SKM-1 treated with dmso at 0.1 percent for 144 hours (cell line): ENCODE measurements at regions not wholly inside any gene's neighbourhood (a gene's known extent, or its start where the extent isn't known, plus 50 kb on each side); places are given as distances from the start of the nearest gene placed in this dataset.

Experiments
- DNase-seq: peaks from one replicate; lab custom pipeline; 2025; ENCODE audit not compliant: unreplicated experiment; lab: John Stamatoyannopoulos, UW

GRCh38 chr10:78426181-78426580 lies 392.5 kb downstream of the RPS24 start:
- DNase-seq, result no peak

DNA sequence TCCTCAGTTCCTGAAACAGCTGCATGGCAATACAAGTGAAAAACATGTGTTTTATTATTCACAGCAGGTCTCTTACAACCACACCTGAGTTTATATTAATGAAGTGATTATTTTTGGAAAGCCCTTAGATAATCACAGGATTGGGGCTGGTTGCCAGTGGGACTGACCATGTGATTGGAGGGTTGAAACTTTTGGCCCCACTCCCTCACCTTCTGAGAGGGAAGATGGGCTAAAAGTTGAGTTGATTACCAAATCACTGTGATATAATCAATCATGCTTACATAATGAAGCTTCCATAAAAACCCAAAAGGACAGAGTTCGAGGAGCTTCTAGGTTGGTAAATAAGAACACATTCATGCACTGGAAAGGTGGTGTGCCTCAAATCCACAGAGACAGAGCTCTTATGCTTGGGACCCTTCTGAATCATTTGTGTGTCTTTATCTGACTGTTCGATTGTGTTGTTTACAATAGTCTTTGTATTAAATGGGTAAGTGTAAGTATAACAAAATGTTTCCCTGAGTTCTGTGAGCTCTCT lies 393.9 kb downstream of the RPS24 start:
- no peak for DNase-seq

- DNase-seq, result no peak
These were observed 394.9 kb downstream of the RPS24 start for GRCh38 chr10:78428579-78428978.

DNA sequence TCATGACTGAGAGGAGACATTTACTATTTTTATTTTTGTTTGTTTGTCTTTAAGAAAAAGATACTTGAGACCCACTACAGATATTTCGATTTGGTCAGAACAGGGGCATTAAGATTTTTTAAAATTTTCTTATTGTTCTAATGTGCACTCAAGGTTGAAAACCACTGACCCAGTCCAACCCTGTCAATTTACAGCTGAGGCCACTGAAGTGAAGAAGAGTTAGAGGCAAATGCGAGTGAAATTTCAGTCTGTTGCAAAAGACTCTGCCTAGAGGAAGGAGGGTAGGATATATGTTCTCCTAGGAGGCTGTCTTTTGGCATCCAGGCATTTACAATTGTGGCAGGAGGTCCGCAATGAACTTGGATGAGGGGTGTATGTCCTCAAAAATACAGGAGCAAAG lies 396.3 kb downstream of the RPS24 start:
- no peak for DNase-seq

- no peak for DNase-seq
These were observed 398.9 kb downstream of the RPS24 start for GRCh38 chr10:78432583-78432982.

DNA sequence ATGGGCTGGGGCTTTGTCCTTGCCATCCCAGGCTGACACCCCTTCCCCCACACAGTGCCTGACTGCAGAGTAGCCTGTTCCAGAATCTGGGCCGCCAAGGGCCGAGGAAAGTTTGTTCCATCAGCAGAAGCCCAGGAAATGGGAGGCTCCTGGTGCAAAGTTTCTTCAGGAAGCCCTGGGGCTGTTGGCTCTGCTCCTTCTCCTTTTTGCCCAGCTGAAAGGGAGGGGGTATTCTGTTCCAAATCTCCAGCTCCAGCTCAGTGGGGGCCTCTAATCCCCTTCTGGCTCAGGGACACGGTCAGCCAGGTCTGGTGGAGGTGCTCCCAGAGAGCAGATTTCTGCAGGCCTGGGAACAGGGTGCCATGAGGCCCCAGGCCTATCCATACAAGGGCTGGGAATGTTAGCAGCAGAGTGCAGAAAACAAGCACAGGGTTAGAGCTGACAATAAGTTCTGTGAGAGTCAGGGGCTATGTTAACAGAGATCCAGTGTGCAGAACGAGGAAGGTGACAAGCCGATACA lies 399.5 kb downstream of the RPS24 start:
- no peak for DNase-seq

DNA sequence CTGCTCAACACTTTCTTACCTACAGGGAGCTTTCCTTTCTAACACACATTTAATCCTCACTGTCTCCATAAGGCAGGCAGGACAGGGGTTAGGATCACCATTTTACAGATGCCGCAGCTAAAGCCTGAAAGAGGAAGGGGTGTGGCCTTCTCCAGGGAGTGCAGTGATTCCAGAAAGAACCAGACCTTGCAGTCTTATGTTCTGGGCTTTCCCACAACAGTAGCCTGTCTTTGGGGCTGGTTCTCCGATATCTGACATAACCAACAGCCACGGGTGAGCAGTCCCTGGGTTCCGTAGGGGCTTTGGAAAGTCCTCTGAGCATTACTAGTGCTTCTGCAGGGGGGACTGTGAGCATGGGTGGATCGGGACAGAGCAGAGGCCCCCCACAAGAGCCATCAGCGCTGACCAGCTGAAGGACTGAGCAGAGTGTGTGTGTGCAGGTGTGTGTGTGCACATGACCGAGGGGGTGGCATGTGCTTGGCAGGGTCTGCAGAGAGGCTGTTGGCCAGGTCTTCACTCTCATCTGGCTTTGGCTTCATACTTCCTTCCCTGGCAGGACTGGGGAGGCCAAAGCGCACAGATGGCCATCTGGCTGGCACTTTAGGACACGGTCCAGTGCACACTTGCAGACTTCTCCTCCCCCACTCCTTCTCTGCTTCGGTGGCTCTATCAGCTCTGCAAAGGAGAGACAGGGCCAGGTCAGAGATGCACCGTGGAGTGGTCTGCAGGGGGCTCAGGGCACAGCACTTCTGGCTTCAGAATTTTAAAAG lies 400.3 kb downstream of the RPS24 start:
- no peak for DNase-seq

DNA sequence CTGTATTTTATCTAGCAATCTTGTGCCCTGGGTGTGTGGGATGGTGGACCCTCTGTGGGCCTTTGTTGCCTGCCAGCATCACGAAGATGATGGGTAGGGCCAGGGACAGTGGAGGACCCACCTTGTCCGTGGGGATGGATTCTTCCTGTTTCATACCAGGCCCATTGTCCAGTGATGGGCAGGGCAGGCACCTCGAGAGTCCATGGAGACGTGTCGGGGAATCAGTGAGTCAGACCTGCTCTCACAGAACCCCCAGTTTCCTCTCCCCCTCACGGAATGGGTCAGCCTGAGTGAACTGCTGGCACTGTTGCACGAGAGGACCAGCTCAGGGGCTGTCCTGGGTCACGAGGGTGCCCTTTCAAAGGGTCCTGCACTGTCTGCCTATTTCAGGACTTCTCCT lies 401.2 kb downstream of the RPS24 start:
- no peak for DNase-seq

DNA sequence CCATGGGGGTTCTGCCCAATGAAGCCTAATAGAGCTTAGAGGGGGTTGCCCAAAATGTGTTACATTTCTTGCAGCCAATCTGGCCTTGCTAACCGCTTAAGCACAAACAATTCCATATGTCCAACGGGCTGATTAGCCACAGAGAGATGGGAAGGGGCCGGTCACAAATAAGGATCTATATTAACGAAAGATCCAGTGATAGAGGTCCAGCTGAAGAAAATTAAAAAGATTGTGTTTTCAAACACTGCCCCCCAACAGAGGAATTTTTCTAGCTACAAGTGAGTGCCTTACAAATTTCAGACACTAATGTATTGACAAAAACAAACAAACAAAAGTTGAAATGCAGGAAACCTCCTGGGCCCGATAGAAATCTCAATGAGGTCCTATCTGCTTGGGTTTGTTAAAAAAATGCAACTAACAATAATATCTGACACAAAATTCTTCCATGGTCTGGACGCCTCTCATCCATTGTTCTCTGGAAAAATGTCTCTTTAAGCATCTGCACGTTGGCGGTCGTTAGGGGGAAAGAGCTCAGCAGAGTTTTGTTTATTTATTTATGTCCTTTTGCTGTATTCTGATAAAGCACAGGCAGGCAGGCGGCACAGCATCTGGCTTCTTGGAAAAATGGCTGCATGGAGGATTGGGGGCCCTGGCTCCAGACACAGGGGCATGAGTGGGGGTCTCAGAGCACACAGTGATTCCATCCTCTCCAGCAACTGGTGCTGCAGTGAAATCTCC lies 402.0 kb downstream of the RPS24 start:
- no peak for DNase-seq

DNA sequence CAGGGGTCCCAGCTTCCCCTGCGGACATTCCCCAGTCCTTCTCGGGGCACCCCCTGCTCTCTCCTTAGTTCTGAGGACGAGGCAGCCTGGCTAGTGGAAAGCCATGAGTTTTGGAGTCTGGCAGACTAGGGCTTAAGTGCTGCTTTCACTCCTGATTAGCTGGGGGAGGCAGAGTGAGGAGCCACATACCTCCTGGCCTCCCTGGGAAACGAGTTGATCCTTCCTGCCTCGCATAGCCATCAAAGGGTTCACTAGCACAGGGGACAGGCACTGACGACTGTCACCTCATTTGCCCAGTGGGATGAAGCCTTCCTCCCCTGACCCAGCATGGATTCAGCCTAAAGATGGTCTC lies 402.5 kb downstream of the RPS24 start:
- no peak for DNase-seq

DNA sequence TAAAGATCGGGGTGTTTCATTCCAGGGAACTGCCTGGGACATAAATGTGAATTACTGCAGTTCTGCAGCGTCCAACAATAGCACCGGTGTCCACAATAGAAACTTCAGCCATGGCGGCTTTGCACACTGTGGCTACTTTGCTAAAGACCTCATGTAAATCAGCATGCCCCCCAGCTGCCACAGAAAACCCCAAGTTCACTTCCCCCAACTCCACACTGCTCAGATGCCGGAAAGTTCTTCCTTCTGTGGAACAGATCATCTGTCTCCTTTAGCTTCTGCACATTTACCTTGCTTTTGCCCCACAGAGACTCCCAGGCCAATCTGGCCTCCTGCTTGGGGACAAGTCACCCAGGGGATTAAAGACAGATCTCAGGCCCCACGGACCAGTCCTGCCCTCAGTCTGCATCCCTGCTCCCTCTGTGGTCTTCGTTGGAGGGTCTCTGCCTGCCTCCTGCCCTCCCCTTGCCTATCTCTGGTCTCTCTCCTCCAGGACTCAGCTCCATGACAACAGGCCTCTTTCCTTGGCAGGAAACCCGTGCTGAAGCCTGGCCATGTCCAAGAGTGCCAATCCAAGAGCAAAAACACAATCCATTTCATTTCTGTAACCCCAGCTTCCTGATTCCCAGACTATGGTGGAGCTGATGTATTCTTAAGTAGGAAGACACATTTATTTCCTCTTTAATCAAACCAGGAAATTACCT lies 403.2 kb downstream of the RPS24 start:
- no peak for DNase-seq

DNA sequence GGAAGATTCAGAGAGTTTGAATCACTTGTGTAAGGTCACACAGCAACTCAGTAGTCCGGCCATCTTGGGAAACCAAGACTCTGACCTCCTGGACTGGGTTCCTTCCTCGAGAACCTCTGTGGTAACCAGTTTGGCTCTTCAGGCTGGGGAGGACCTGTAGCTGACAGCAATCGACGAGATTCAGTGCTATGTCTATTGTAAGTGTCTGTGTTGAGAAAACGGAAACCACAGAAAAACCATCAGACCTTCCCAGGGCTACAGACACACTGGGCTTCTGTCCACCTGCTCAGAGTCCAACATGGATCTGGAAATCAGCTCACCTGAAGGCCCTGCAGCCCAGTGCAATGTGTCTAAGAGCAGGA lies 403.7 kb downstream of the RPS24 start:
- no peak for DNase-seq

- no peak for DNase-seq
These were observed 404.6 kb downstream of the RPS24 start for GRCh38 chr10:78437998-78438906.

DNA sequence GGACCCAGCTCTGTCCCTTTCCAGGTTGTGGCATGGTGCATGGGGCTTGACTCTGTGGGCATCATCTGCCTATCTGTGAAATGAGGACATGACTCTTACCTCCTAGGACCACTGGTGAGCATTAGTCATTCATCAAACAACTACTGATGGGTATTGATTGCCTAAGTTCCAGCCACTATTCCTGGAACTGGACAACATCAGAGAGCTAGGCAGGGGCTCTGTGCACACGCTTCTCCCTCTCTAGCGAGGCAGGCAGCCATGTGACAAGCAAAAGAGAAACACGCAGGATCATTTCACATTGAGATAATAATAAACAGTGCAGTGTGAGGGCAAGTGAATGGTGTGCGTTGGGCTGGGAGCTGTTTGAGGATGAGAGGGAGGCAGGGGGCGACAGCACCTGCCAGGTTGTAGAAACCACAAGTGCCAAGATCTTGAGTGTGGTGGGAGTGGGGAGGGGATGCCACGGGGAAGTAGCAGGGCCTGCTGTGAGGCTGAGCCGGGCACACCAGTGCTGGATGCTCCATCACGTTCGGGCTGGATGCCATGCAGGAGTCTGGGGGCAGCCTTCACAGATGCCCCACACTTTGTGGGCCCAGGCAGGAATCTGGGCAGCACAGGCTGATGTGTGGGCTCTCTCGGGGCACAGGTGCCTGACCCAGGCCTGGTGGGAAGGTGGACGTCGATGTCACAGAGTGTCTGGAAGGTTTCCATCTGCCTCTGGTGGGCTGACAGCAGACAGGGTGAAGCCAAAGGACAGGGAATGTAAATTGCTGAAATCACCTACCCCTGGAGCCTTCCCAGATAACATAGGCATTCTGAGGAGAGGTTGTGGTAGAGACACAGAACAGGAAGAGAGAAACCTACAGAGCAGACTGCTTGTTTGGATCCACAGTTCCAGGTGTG lies 405.5 kb downstream of the RPS24 start:
- DNase-seq, result no peak

GRCh38 chr10:78441010-78441409 lies 407.3 kb downstream of the RPS24 start:
- DNase-seq, result no peak

- DNase-seq, result no peak
These were observed 408.0 kb downstream of the RPS24 start for GRCh38 chr10:78441694-78442093.

DNA sequence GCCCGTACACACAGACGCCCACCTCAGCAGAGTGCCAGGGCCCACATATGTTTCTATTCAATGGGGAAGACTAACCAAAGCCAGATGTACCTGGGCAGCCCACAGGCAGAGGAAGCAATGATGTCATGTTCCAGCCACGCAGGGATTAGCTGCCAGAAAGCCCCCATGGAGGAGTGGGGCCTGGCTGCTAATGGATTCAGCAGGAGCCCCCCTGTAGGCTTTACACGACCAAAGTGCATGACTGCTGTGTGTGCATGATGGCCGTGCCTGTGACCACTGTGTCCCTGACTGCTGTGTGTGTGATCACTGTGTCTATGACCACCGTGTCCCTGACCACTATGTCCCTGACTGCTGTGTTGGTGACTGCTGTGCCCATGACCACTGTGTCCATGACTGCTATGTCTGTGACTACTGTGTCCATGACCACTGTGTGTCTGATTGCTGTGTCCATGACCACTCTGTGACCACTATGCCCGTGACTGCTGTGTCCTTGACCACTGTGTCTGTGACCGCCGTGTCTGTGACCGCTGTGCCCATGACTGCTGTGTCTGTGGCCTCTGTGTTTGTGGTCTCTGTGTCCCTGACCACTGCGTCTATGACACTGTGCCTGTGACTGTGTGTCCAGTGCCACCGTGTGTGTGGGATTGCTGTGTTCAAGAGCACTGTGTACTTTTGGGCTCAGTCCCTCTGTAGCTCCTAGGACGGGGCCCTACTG lies 409.3 kb downstream of the RPS24 start:
- DNase-seq, result no peak

- DNase-seq, result no peak
These were observed 410.4 kb downstream of the RPS24 start for GRCh38 chr10:78443900-78444571.
